Astrocyte of the cerebellum (primary cell): ENCODE measurements at regions not wholly inside any gene's neighbourhood (a gene's known extent, or its start where the extent isn't known, plus 50 kb on each side); places are given as distances from the start of the nearest gene placed in this dataset.
A peak's percentile ranks its signal among the peaks of the same experiment; 100 is the strongest.
"Not testable (repeated sequence)": the region's sequence is repeated elsewhere in the genome, so short reads cannot be mapped to it uniquely, and the experiment has no call there.

Experiments
- DNase-seq: peaks from one replicate; pipeline ENCODE4 v3.0.0-alpha.2; 2011; ENCODE audit warnings: low read depth
- H3K4me3 ChIP-seq: 2 replicates; pipeline ENCODE4 v1.5.1; 2011; ENCODE audit warnings: mild to moderate bottlenecking, low read depth, low read length, moderate library complexity
- in situ Hi-C: cut with HindIII; loops from 2 replicates; pipeline ENCODE4 v1.10.0; 2017; ENCODE audit warnings: low sequenced_read_pairs
- TF ChIP-seq, protein P1 (sequence below): IDR thresholded peaks from 2 replicates; pipeline ENCODE4 v1.5.1; 2012; ENCODE audit warnings: low read length, low read depth, moderate library complexity, mild to moderate bottlenecking; ENCODE audit errors: missing control alignments

DNA sequence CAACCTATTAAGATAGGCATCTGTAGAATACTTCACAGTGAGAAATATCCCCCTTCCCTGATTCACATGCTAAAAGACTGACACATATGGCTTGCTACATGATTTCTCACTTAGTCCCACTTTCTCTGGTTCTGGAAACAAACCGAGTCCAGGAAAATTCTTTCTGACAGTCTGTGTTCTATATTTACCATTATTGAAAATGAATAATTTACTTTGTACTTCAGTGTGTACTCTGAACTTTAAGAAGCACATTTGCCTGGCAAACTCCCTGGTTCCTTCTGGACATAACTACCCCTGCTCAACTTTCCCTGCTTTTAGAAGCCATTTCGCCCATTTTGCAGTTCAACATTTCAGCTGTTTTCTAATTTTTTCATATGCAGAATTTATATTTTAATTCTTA lies 53.6 kb downstream of the APCS start:
- DNase-seq, result no peak
- TF ChIP-seq, protein P1, sequence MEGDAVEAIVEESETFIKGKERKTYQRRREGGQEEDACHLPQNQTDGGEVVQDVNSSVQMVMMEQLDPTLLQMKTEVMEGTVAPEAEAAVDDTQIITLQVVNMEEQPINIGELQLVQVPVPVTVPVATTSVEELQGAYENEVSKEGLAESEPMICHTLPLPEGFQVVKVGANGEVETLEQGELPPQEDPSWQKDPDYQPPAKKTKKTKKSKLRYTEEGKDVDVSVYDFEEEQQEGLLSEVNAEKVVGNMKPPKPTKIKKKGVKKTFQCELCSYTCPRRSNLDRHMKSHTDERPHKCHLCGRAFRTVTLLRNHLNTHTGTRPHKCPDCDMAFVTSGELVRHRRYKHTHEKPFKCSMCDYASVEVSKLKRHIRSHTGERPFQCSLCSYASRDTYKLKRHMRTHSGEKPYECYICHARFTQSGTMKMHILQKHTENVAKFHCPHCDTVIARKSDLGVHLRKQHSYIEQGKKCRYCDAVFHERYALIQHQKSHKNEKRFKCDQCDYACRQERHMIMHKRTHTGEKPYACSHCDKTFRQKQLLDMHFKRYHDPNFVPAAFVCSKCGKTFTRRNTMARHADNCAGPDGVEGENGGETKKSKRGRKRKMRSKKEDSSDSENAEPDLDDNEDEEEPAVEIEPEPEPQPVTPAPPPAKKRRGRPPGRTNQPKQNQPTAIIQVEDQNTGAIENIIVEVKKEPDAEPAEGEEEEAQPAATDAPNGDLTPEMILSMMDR, result no peak
- H3K4me3 ChIP-seq, result no peak overlapping the region
- in situ Hi-C loops, result no loop called here

DNA sequence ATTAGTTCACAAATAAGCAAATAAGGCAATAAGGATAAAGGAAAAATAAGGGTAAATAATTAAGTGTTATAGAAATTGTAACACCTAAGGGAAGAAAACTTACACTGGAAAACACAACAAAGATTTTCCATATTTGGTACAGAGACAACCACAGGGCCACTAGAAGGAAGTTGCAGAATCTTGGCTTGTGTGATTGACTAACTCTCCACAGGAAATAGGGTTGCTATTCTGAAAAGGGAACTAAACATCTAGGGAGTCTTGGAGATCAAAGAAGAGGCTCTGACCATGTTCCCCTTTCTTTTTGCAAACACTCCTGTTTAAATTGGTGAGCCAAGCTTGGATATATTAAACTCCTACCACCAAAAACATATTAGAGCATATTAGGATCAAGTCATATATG lies 59.1 kb downstream of the APCS start:
- no peak for DNase-seq
- in situ Hi-C loops, result loop anchor here (5.0 kb wide), 1 partner anchor 49 kb away; no protein-coding TSS in a partner anchor
- H3K4me3 ChIP-seq, result no peak overlapping the region
- TF ChIP-seq, protein P1, result no peak

DNA sequence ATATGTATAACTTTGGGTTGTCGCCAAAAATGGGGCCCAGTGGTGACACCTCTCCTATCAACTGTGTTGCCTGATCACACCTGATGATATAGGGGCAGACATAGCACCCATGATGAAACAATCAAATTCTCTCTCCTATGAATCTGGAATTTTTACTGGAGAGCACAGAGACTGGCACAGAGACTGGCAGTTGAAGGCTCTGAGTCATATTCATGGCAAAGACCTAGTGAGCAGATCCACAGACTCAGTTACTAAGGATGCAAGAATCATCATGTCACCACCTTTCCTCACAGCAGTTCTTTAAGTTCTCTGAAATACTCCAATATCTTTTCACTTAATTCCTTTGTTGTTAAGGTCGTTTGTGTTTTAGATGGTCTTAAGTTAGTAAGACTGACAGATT lies 60.0 kb downstream of the APCS start:
- TF ChIP-seq, protein P1, result no peak
- in situ Hi-C loops, result loop anchor here (5.0 kb wide), 1 partner anchor 50 kb away; no protein-coding TSS in a partner anchor
- H3K4me3 ChIP-seq, result no peak overlapping the region
- no peak for DNase-seq

DNA sequence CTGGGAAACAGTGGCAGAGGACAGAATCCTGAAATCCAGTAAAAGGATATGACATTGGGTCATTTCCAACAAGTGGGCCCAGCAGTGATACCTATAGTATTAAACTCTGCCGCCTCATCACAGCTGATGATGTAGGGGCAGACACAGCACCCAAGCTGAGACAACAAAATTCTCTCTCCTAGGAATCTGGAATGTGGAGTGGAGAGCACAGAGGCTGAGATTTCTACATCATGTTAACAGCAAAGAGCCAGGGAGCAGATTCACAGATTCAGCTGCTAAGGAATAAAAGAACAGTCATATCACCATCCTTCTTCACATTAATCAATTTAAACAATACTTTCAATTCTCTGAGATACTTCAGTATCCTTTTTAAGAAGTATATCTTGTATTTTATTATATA lies 61.9 kb downstream of the CRP start:
- in situ Hi-C loops, result no loop called here
- H3K4me3 ChIP-seq, result no peak overlapping the region
- no peak for DNase-seq
- TF ChIP-seq, protein P1, result no peak

DNA sequence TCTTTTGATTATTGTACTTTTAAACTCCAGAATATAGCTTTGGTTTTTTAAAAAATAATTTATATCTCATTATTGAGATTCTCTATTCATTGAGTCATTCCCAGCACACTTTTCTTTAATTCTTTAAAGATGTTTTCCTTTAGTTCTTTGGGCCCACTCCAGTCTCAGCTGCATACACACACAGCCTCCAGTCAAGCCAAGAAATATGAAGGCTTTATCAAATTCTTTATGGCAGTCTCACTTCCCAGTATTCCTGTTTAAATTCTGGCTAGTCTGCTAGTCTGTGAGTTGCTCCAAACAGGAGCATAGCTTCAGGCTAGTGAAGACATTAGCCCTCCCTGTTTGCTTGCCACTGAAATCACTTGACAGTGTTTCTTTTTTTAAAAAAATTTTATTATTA lies 61.2 kb downstream of the CRP start:
- in situ Hi-C loops, result no loop called here

DNA sequence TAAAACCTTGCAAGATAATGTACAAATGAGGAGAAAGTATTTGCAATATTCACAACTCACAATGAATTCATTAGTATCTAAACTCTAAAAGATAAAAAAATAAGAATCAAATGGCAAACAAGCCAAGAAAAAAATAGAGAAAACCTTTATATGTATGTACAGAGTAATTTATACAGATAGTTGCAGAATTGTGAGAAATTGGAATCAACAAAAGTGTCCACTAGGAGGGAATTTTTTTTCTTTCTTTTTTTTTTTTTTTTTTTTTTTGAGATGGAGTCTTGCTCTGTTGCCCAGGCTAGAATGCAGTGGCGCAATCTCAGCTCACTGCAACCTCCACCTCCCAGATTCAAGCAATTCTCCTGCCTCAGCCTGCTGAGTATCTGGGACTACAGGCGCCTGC lies 56.9 kb downstream of the CRP start:
- DNase-seq, H3K4me3 ChIP-seq, in situ Hi-C loops: not testable (repeated sequence)

More for the DNA sequence above, 61.2 kb downstream of the CRP start:
- no peak overlapping the region for H3K4me3 ChIP-seq
- DNase-seq, result peak; percentile 13
- TF ChIP-seq, protein P1, result no peak
